MCF 10A (cell line): ENCODE measurements at regions not wholly inside any gene's neighbourhood (a gene's known extent, or its start where the extent isn't known, plus 50 kb on each side); places are given as distances from the start of the nearest gene placed in this dataset.

Experiments
- BruUV-seq: library from RNA; stranded (reverse); fragments of 400-500 nt; replicated peaks from 2 replicates; lab custom pipeline; 2021; lab: Mats Ljungman, UMichigan
- CTCF ChIA-PET: fragments of 300-600 bp; sonication (Branson Sonifier 250); formaldehyde crosslinking; extraction: SDS; loops from one replicate; lab custom pipeline; 2021; ENCODE audit warnings: antibody characterized with exemption, inconsistent platforms; lab: Yijun Ruan, JAX
- POLR2A ChIA-PET: fragments of 300-600, 350-650 bp; sonication (Branson Sonifier 250); formaldehyde crosslinking; extraction: SDS; loops from one replicate; lab custom pipeline; 2020; ENCODE audit warnings: antibody characterized with exemption, inconsistent platforms; lab: Yijun Ruan, JAX
- DNase-seq: peaks from one replicate; pipeline ENCODE4 v3.0.0-alpha.2; 2018; ENCODE audit not compliant: unreplicated experiment
- H3K27ac Mint-ChIP-seq: one replicate; pipeline ENCODE4 v1.8.0; 2022; ENCODE audit warnings: mild to moderate bottlenecking, low read depth, mixed read lengths; ENCODE audit not compliant: unreplicated experiment
- H3K27me3 Mint-ChIP-seq: one replicate; pipeline ENCODE4 v1.8.0; 2022; ENCODE audit warnings: mixed read lengths; ENCODE audit not compliant: insufficient read depth, unreplicated experiment
- H3K36me3 Mint-ChIP-seq: one replicate; pipeline ENCODE4 v1.8.0; 2022; ENCODE audit warnings: mild to moderate bottlenecking, moderate library complexity, mixed read lengths; ENCODE audit not compliant: insufficient read depth, unreplicated experiment
- H3K4me1 Mint-ChIP-seq: one replicate; pipeline ENCODE4 v1.8.0; 2022; ENCODE audit warnings: mixed read lengths; ENCODE audit not compliant: insufficient read depth, unreplicated experiment
- H3K4me3 Mint-ChIP-seq: one replicate; pipeline ENCODE4 v1.8.0; 2022; ENCODE audit warnings: mild to moderate bottlenecking, moderate library complexity, mixed read lengths; ENCODE audit not compliant: unreplicated experiment
- H3K9me3 Mint-ChIP-seq: one replicate; pipeline ENCODE4 v1.8.0; 2022; ENCODE audit warnings: mixed read lengths; ENCODE audit not compliant: unreplicated experiment
- CTCF ChIP-seq: fragments of 200-600 bp; IDR thresholded peaks from one replicate; pipeline ENCODE4 v1.8.0; 2022; ENCODE audit warnings: antibody characterized with exemption, mild to moderate bottlenecking; ENCODE audit not compliant: unreplicated experiment
- intact Hi-C: fragments of 100-400 bp; cut with micrococcal nuclease; formaldehyde crosslinking; loops from 2 replicates; pipeline ENCODE4 v1.14.1; 2022

GRCh38 chr9:79041266-79041665, 530.5 kb upstream of the TLE4 start:
- peaks cover 7% of the 10 kb centered on the region for H3K9me3 Mint-ChIP-seq
- H3K4me1 Mint-ChIP-seq, result no peaks in the 10 kb centered on the region
- no TSS peak for BruUV-seq
- DNase-seq, result no peak
- CTCF ChIA-PET, result interaction anchor here (0.9 kb wide), 1 partner anchor 218 kb away, joined by 4 read pairs; no protein-coding TSS in a partner anchor
- no peak overlapping the region for H3K4me3 Mint-ChIP-seq
- intact Hi-C loops, result no loop called here
- no peaks in the 10 kb centered on the region for H3K36me3 Mint-ChIP-seq
- H3K27ac Mint-ChIP-seq, result no peak overlapping the region
- TF ChIP-seq CTCF, result no peak
- POLR2A ChIA-PET, result interaction anchor here (0.6 kb wide), 1 partner anchor 354 kb away, joined by 3 read pairs; no protein-coding TSS in a partner anchor
- no peaks in the 10 kb centered on the region for H3K27me3 Mint-ChIP-seq

GRCh38 chr9:79043916-79044315, 527.8 kb upstream of the TLE4 start:
- POLR2A ChIA-PET, result interaction anchor here (0.6 kb wide), 2 partner anchors 120 to 432 kb away, joined by 3 to 4 read pairs; no protein-coding TSS in a partner anchor
- Mint-ChIP-seq H3K27me3 (no peaks in the 10 kb centered on the region), H3K9me3 (peaks cover 7% of the 10 kb centered on the region), H3K36me3 (no peaks in the 10 kb centered on the region), H3K4me1 (no peaks in the 10 kb centered on the region), H3K4me3 (no peak overlapping the region), H3K27ac (no peak overlapping the region)
- CTCF ChIA-PET, result interaction anchor here (0.6 to 1.7 kb wide), 3 partner anchors 85 to 217 kb away, joined by 3 to 5 read pairs (median 4); no protein-coding TSS in a partner anchor
- intact Hi-C loops, result no loop called here
- no peak for TF ChIP-seq CTCF
- BruUV-seq, result no TSS peak
- DNase-seq, result no peak

- Mint-ChIP-seq H3K36me3 (no peaks in the 10 kb centered on the region), H3K4me3 (no peak overlapping the region), H3K27ac (no peak overlapping the region), H3K4me1 (no peaks in the 10 kb centered on the region), H3K9me3 (peaks cover 7% of the 10 kb centered on the region), H3K27me3 (no peaks in the 10 kb centered on the region)
- no peak for TF ChIP-seq CTCF
- ChIA-PET CTCF (no interaction called here), POLR2A (interaction anchor here (0.7 kb wide), 1 partner anchor 20 kb away, joined by 3 read pairs; no protein-coding TSS in a partner anchor)
- DNase-seq, result no peak
- intact Hi-C loops, result no loop called here
- BruUV-seq, result no TSS peak
Measured at GRCh38 chr9:79046401-79046800, 525.4 kb upstream of the TLE4 start.

- TF ChIP-seq CTCF, result no peak
- peak; percentile 10 for DNase-seq
- BruUV-seq, result no TSS peak
- H3K27ac Mint-ChIP-seq, result no peak overlapping the region
- ChIA-PET POLR2A (interaction anchor here (0.7 kb wide), 1 partner anchor 186 kb away, joined by 3 read pairs; no protein-coding TSS in a partner anchor), CTCF (no interaction called here)
- H3K27me3 Mint-ChIP-seq, result no peaks in the 10 kb centered on the region
- no peak overlapping the region for H3K4me3 Mint-ChIP-seq
- H3K36me3 Mint-ChIP-seq, result no peaks in the 10 kb centered on the region
- no peaks in the 10 kb centered on the region for H3K4me1 Mint-ChIP-seq
- peaks cover 7% of the 10 kb centered on the region for H3K9me3 Mint-ChIP-seq
- intact Hi-C loops, result no loop called here
Measured at GRCh38 chr9:79049371-79049770, 522.4 kb upstream of the TLE4 start.
